SK-N-MC (cell line): ENCODE measurements at regions not wholly inside any gene's neighbourhood (a gene's known extent, or its start where the extent isn't known, plus 50 kb on each side); places are given as distances from the start of the nearest gene placed in this dataset.

Source experiments
- EZH2 ChIP-seq: fragments of 200-600 bp; sonication (generic); IDR thresholded peaks from one replicate; pipeline ENCODE4 v1.6.1; 2017; ENCODE audit warnings: antibody characterized with exemption
- POLR2AphosphoS5 ChIP-seq: IDR thresholded peaks from 2 replicates; pipeline ENCODE4 v1.6.1; 2012; ENCODE audit warnings: mild to moderate bottlenecking, low read depth, low read length, borderline replicate concordance

DNA sequence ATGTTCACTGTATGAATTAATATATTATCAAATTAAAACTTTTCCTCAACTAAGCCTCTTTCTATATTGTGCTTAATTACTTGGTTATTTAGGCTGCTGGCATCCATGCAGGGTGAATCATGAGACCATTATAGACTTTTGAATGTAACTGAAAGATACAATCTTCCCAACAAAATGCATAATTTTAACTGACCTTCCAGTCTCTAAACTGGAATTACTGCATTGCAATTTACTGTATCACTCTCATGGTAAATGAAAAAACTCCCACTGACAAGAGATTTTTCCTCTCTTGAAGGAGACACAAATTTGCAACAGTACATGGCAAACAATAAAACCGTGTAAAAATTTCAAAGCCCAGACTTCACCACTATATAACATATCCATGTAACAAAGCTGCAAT lies 349.5 kb downstream of the DRD1 start:
- no peak for TF ChIP-seq POLR2AphosphoS5
- no peak for TF ChIP-seq EZH2
